Activated CD8-positive, alpha-beta memory T cell treated with anti-CD3 and anti-CD28 coated beads for 1 hour (primary cell): ENCODE measurements at regions not wholly inside any gene's neighbourhood (a gene's known extent, or its start where the extent isn't known, plus 50 kb on each side); places are given as distances from the start of the nearest gene placed in this dataset.
A peak's percentile ranks its signal among the peaks of the same experiment; 100 is the strongest.

Experiments
- DNase-seq, 2 donors: peaks; one replicate each; pipeline ENCODE4 v3.0.0-alpha.2; 2020; ENCODE audit warnings: low read depth in 1 of 2; ENCODE audit errors: extremely low read depth in 1 of 2

GRCh38 chr5:175765858-175766257, 105.5 kb upstream of the CPLX2 start:
- no peak for DNase-seq

DNA sequence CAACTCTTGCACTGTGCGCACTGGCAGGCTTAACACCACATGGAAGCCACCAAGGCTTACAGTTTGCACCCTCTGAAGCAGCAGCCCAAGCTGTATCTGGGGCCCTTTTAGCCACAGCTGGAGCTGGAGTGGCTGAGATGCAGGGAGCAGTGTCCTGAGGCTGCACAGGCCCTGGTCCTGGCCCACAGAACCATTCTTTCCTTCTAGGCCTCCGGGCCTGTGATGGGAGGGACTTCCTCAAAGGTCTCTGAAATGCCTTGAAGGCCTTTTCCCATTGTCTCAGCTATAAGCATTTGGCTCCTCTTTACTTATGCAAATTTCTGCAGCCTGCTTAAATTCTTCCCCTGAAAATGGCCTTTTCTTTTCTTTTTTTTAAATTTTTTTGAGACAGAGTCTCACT, 104.4 kb upstream of the CPLX2 start:
- DNase-seq: no peak

DNA sequence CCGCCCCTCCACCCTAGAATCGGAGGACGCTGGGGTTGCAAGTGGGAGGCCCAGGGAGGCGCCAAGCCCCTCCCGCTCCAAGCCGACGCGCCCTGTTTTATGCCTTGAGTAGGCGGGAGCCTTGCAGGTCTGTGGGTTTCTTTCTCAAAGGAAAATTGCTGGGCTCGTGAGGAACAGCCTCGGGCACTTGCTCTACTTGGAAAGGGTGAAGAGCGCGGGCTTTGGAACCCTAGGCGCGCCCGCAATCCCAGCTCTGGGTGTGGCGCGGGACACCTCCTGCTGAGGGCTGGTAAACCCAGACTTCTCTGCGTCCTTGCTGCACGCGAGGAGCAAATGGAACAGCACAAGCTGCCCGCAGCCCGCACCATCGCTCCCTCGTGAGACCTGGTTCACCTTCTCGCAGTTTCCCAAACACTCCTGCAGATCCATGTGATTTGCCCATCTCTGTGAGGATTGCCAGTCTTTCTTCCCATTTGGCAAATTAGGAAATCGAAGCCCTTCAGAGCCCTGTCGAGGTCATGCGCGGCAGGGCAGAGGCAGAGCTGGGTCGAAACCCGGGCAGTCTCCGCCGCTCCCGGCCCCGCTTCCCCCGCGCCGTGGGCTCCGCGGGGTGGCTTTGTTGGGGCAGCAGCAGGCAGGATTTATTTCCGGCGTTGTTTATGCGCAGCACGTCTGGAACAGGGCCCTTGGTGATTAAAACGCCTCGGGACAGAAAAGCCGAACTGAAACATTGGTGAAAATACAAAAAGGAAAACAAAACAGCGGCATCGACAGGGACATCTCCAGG, 98.4 kb upstream of the CPLX2 start:
- no peak for DNase-seq

GRCh38 chr5:175773534-175774070, 97.8 kb upstream of the CPLX2 start:
- DNase-seq: no peak

DNA sequence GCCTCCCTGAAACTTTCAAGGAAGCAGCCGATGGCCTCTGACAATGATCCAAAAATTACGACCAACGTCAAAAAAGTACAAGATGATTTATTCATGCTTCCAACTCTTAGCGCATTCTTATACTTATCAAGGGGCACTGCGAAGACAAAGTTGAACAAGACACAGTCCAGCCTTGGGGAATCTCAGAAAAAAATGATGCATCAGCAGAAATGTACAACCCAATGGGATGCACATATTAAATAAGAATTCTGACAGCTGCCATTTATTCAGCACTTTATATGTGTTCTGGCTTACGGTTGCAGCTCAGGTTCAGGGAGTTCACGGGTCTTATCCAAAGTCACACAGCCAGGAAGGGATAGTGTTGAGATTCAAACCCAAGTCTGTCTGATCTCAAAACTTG, 96.0 kb upstream of the CPLX2 start:
- DNase-seq: no peak

DNA sequence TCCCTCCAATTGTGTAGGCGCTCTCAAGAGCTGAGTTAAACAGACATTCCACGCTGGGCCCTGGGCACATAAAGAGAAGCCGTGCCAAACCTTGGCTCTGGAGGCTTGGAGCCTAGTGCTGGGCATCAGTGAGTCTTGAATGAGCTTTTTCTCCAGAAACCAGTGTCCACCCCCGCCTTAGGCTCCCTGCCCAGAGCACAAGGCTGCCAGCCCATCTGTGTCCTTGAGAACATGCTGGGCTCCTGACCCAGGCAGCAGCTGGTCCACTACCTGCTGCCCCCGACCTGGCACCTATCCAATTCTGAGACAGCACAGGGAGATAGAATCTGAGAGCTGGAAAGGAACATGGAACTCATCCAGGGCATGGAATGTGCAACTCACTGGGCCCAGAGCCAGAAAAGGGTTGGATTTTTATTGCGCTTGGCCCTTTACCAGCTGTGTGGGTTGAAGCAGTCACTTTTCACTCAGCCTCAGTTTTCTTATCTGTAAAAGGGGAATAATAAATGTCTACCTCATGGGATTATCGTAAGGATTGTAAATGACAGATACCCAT, 92.4 kb upstream of the CPLX2 start:
- no peak for DNase-seq

GRCh38 chr5:175783739-175784138, 87.6 kb upstream of the CPLX2 start:
- no peak for DNase-seq

DNA sequence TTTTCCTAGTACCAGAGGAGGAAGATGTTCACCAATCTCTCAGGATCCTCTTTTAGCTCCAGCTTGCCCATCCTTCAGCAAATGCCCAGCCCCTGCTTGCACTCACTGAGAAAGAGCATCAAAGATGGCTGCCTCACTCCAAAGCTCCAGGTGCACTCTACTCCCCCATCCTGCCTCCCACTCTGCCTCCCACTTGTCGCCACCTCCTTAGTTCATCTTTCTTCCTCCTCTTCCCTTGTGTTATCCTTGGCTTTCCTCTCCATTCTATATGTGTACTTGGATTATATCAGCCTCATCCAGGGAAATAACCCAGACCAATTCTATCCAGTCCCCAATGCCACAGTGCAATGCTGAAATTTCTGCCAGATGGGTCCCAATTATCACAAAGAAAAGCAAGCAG, 87.1 kb upstream of the CPLX2 start:
- no peak for DNase-seq

GRCh38 chr5:175785681-175786080, 85.7 kb upstream of the CPLX2 start:
- DNase-seq: no peak

- no peak for DNase-seq
Observed at GRCh38 chr5:175788155-175788787, 83.1 kb upstream of the CPLX2 start.

DNA sequence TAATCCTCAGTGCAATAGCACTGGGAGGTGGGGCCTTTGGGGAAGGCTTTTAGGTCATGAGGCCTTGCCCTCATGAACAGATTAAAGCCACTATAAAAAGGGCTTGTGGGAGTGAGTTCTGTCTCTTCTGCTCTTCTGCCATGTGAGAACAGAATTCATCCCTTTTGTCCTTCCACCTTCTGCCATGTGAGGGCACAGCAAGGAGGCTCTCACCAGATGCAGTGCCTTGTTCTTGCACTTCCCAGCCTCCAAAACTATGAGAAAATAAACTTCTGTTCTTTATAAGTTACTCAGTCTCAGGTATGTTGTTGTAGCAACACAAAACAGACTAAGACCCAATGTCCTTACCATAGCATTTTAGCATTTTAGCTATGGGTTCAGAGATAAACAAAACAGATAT, 81.7 kb upstream of the CPLX2 start:
- no peak for DNase-seq

DNA sequence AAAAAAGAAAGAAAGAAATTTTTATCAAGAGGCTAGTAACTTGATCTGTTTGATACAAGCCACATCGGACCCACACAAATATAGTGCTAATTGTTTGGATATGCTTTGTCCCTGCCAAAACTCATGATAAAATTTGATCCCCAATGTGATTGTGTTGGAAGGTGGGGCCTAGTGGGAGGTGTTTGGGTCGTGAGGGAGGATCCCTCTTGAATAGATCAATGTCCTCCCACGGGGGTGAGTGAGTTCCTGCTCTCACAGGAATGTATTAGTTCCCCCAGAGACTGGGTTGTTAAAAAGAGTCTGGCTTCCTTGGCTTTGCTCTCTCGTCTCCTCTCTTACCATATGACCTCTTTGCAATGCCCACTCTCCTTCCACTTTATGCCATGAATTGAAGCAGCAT, 80.6 kb upstream of the CPLX2 start:
- DNase-seq: no peak

DNA sequence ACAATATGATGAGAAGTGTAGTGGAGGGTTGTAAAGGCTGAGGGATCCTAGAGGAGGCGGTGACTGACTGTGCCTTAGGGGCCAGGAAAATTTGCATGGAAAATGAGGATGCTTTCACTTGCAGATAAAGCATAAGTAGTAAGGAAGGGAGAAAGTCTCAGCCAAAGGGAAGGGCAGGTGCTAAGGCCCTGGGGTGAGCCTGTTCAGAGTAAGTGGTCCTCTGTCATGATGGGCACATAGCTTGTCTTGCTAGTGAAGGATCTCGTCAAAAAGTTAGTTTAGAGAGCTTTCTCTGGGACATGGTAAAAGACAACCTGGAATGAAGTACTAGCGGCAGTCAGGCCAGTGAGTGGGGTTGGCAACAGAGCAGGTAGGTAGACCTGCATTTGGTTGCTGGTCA, 75.4 kb upstream of the CPLX2 start:
- DNase-seq: no peak

DNA sequence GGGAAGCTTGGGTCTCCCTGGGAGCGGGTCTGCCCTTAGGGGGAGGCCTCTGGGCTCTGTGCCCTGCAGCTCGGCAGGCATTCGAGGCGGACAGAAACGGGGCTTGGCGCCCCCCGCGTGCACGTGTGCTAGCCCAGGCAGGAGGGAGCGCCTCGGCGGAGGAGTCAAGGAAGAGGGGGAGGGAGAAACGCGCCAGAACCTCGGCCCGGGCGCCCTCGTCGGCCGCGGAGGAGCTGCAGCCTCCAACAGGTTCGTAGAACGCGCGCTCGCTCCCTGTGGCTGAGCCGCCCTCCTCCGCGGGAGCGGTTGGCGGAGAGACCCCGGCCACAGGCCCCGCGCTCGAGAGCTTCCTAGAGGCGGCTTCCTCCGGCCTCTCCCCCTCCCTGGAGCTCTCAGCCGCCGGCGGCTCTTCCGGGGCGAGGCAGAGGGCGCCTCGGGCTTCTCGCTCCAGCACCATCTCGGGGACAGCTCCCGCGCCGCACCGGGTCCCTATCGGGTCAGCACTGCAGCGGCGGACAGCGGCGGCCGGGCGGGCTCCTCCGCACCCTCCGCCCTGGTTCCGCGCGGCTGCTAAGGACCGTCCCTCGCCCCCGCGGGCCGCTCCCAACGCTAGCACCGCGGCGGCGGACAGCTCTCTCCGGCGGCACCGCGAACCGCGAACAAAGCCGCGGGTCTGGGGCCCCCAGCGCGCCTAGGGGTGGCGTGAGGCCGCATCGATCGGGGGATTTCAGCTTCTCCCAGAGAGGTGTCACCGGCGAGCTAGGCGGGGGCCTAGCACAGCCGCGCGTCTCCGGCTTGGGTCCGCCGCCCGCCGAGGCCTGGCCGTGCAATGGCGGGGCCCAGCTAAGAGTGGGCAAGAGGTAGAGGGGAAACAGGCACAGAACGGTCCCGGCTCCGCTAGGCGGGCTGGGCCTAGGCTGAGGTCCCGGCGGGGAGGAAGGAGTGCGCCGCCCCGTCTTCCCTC, 74.6 kb upstream of the CPLX2 start:
- peak; percentile 18 to 64 for DNase-seq

GRCh38 chr5:175797521-175798038, 73.8 kb upstream of the CPLX2 start:
- DNase-seq: no peak

DNA sequence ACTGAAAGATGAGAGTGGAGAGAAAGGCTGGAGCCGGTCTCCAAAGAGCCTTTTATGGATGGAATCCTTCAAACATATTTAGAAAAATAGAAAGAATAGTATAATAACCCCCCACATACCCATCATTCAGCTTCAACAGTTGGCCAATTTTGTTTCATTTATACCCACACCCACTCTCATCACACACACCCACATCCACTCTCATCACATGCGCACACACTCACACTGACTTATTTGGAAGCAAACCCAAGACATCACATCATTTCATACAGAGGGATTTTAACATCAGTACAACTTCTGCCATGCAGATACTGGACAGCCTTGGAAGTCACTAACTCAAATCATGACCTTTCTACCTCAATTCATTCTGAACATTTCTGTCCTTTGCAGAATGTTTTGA, 72.8 kb upstream of the CPLX2 start:
- DNase-seq: no peak

- DNase-seq: no peak
Observed at GRCh38 chr5:175800656-175801081, 70.7 kb upstream of the CPLX2 start.

DNA sequence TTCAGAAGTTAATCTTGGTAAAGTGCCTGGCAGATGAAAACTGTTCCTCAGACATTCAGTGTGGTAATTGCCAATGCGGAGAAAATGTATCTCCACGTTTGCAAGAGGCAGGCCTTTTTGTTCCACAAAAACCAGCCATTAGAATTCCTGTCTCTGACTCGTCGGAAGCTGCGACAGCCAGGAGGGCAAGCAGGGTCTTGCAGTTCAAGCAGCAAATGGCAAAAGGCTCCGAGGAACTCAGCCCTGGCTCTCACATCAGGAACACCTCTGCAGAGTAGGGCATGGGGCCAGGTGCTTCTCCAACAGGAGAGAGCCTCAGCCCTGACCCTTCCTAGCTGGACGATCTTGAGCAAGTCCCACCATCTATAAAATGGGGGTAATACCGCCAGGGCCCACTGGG, 69.0 kb upstream of the CPLX2 start:
- DNase-seq: no peak

GRCh38 chr5:175803254-175803653, 68.1 kb upstream of the CPLX2 start:
- DNase-seq: no peak

DNA sequence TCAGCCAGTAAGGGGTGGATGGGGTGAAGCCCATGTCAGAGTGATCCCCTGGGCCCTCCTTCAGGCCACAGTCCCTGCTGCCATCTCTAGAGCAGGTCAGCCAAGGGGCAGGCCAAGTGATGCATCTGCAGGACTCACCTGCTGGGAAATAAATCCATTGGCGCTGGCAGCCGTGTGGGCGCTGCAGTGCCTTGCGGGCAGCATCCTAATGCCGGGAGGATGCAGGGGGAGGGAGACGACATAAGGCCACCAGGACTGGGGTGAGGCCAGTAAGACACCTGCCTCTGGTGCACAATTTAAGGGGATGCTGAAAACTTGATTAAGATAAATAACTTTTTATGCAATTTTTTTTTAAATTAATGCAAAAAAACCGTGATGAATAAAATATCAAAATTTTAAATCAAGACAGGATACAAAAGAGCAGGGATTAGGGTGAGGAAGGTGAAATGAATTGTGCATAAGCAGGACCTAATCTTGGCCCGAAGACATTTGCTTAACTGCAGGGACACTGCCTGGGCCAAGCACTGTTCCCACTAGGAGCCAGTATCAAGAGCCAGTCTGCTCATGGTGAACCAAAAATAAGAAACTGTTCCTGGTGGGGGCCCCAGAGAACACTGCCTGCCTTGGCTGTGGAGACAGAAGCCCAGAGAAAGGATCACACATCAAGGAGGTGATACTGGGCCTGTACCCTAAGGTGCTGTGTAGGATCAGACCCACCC, 67.5 kb upstream of the CPLX2 start:
- DNase-seq: no peak
